ENCODE measurements at regions not wholly inside any gene's neighbourhood (a gene's known extent, or its start where the extent isn't known, plus 50 kb on each side); places are given as distances from the start of the nearest gene placed in this dataset.

DNA sequence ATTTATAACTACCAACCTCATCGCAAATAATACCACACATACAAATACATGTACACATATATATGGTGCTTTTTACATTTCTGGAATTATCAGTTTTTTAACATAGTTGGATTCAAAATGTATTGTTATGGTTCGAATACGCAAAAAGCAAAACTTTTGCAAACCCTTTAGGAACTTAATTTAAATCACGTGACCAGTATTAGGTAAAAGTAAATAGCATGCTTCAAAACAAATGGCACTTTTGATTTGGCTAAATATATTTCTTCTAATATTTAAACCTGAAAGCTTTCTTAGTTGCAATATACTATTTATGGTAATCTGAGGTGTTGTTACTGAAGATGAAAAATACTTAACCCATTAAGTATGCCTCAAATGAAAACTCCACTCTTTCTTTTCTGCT, 341.4 kb downstream of the C4orf33 start:
- H4K20me1 ChIP-seq (ENCODE audit: control insufficient read depth, insufficient read depth, low read length, poor library complexity, severe bottlenecking) = no peaks in the 10 kb centered on the region
- no peaks in the 10 kb centered on the region for H3K79me2 ChIP-seq (ENCODE audit: control insufficient read depth, insufficient read depth, low read length)
- ATAC-seq (ENCODE audit: low read depth) = no peak
- H3K36me3 ChIP-seq (replicated peaks in 1 of 2; ENCODE audit: control extremely low read depth in 1 of 2, control insufficient read depth in 1 of 2, extremely low read depth in 1 of 2, insufficient read depth in 2 of 2, low read length in 1 of 2) = no peaks in the 10 kb centered on the region
- Mint-ChIP-seq H3K27ac (no peak overlapping the region), H3K27me3 (no peaks in the 10 kb centered on the region), H3K4me3 (no peak overlapping the region), H3K9me3 (ENCODE audit: insufficient read depth) (no peaks in the 10 kb centered on the region), H3K4me1 (no peaks in the 10 kb centered on the region)
- H3K9ac ChIP-seq (ENCODE audit: low read length) = no peak overlapping the region
- intact Hi-C loops (cut with micrococcal nuclease) = no loop called here
- DNase-seq = no peak
- H3K27ac ChIP-seq (ENCODE audit: low read length in 2 of 2) = no peak overlapping the region
- H3K27me3 ChIP-seq (replicated peaks in 1 of 4; ENCODE audit: control extremely low read depth in 1 of 4, control insufficient read depth in 3 of 4, insufficient read depth in 4 of 4, low read length in 3 of 4) = no peaks in the 10 kb centered on the region
- ChIA-PET POLR2A (no interaction called here), CTCF (no interaction called here)
- H3K9me3 ChIP-seq (ENCODE audit: control extremely low read depth in 1 of 3, control insufficient read depth in 2 of 3, insufficient read depth in 1 of 3, low read length in 2 of 3) = no peaks in the 10 kb centered on the region
- no peak overlapping the region for H3K4me3 ChIP-seq (ENCODE audit: control extremely low read depth in 1 of 5, extremely low read depth in 1 of 5, insufficient read depth in 1 of 5, low read depth in 2 of 5, low read length in 4 of 5)
- no CpG with 5 or more reads among the region's 4 CpGs for WGBS (ENCODE audit: insufficient coverage)
- H2AFZ ChIP-seq (ENCODE audit: insufficient read depth, low read depth, low read length, poor library complexity, severe bottlenecking) = no peak overlapping the region
- no peaks in the 10 kb centered on the region for H3K4me1 ChIP-seq (ENCODE audit: control insufficient read depth in 2 of 2, insufficient read depth in 2 of 2, low read length in 2 of 2)
- H3K4me2 ChIP-seq (replicated peaks; ENCODE audit: low read depth, low read length, poor library complexity, severe bottlenecking) = no peak overlapping the region
- TF ChIP-seq EZH2 (IDR thresholded peaks at IDR 0.05; ENCODE audit: borderline replicate concordance, insufficient read depth, low read depth, low read length, poor library complexity, severe bottlenecking) = no peak
- TF ChIP-seq, protein P1, sequence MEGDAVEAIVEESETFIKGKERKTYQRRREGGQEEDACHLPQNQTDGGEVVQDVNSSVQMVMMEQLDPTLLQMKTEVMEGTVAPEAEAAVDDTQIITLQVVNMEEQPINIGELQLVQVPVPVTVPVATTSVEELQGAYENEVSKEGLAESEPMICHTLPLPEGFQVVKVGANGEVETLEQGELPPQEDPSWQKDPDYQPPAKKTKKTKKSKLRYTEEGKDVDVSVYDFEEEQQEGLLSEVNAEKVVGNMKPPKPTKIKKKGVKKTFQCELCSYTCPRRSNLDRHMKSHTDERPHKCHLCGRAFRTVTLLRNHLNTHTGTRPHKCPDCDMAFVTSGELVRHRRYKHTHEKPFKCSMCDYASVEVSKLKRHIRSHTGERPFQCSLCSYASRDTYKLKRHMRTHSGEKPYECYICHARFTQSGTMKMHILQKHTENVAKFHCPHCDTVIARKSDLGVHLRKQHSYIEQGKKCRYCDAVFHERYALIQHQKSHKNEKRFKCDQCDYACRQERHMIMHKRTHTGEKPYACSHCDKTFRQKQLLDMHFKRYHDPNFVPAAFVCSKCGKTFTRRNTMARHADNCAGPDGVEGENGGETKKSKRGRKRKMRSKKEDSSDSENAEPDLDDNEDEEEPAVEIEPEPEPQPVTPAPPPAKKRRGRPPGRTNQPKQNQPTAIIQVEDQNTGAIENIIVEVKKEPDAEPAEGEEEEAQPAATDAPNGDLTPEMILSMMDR (IDR thresholded peaks at IDR 0.05) = no peak

DNA sequence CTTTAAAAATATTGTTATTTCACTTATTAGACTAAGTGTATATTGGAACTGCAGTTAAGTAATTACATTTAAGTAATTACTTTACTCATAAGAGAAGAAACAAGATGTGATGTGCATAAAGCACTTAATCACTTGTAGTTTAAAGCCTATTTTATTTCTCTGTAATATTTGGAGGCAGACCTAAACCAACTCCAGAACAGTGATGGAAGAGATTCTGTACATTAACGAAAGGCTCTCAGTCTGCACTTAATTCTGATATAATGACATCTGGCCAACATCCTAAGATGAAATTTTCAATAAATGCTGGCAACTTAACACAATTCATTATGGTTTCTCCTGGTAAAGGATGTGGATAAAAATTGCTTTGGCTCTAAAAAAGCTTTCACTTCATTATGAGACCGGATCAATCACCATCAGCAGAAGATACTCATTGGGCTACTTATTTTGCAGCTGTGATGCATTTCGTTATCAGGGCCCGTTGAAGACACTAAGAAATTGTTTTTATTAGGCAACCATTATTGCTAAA, 342.6 kb downstream of the C4orf33 start:
- Histone ChIP-seq H3K27me3 (replicated peaks in 1 of 4; ENCODE audit: control extremely low read depth in 1 of 4, control insufficient read depth in 3 of 4, insufficient read depth in 4 of 4, low read length in 3 of 4) (no peaks in the 10 kb centered on the region), H3K9ac (ENCODE audit: low read length) (no peak overlapping the region), H3K9me3 (ENCODE audit: control extremely low read depth in 1 of 3, control insufficient read depth in 2 of 3, insufficient read depth in 1 of 3, low read length in 2 of 3) (no peaks in the 10 kb centered on the region), H3K4me2 (replicated peaks; ENCODE audit: low read depth, low read length, poor library complexity, severe bottlenecking) (no peak overlapping the region), H3K4me1 (ENCODE audit: control insufficient read depth in 2 of 2, insufficient read depth in 2 of 2, low read length in 2 of 2) (no peaks in the 10 kb centered on the region), H2AFZ (ENCODE audit: insufficient read depth, low read depth, low read length, poor library complexity, severe bottlenecking) (no peak overlapping the region), H3K36me3 (replicated peaks in 1 of 2; ENCODE audit: control extremely low read depth in 1 of 2, control insufficient read depth in 1 of 2, extremely low read depth in 1 of 2, insufficient read depth in 2 of 2, low read length in 1 of 2) (no peaks in the 10 kb centered on the region), H4K20me1 (ENCODE audit: control insufficient read depth, insufficient read depth, low read length, poor library complexity, severe bottlenecking) (no peaks in the 10 kb centered on the region), H3K4me3 (ENCODE audit: control extremely low read depth in 1 of 5, extremely low read depth in 1 of 5, insufficient read depth in 1 of 5, low read depth in 2 of 5, low read length in 4 of 5) (no peak overlapping the region), H3K79me2 (ENCODE audit: control insufficient read depth, insufficient read depth, low read length) (no peaks in the 10 kb centered on the region), H3K27ac (ENCODE audit: low read length in 2 of 2) (no peak overlapping the region)
- no peak overlapping the region for H3K27ac Mint-ChIP-seq
- no peaks in the 10 kb centered on the region for H3K4me1 Mint-ChIP-seq
- WGBS (ENCODE audit: insufficient coverage) = no CpG with 5 or more reads among the region's 4 CpGs
- TF ChIP-seq, protein P1 (IDR thresholded peaks at IDR 0.05) = no peak
- no peak for TF ChIP-seq EZH2 (IDR thresholded peaks at IDR 0.05; ENCODE audit: borderline replicate concordance, insufficient read depth, low read depth, low read length, poor library complexity, severe bottlenecking)
- ATAC-seq (ENCODE audit: low read depth) = no peak
- ChIA-PET POLR2A (no interaction called here), CTCF (no interaction called here)
- H3K9me3 Mint-ChIP-seq (ENCODE audit: insufficient read depth) = no peaks in the 10 kb centered on the region
- no peak for DNase-seq
- intact Hi-C loops (cut with micrococcal nuclease) = no loop called here
- no peaks in the 10 kb centered on the region for H3K27me3 Mint-ChIP-seq
- H3K4me3 Mint-ChIP-seq = no peak overlapping the region

Data from B cell (primary cell).